Glomerular visceral epithelial cell (primary cell): ENCODE measurements at regions not wholly inside any gene's neighbourhood (a gene's known extent, or its start where the extent isn't known, plus 50 kb on each side); places are given as distances from the start of the nearest gene placed in this dataset.
"Not testable (repeated sequence)": the region's sequence is repeated elsewhere in the genome, so short reads cannot be mapped to it uniquely, and the experiment has no call there.

Experiments used
- DNase-seq: peaks from one replicate; pipeline ENCODE4 v3.0.0-alpha.2; 2016; ENCODE audit errors: extremely low spot score

GRCh38 chr16:9141813-9142212, 50.4 kb downstream of the HAPSTR1 start:
- no peak for DNase-seq

GRCh38 chr16:9144106-9144505, 52.7 kb downstream of the HAPSTR1 start:
- DNase-seq: no peak

- no peak for DNase-seq
Observed at GRCh38 chr16:9148374-9149015, 57.1 kb downstream of the HAPSTR1 start.

- DNase-seq: no peak
Observed at GRCh38 chr16:9151074-9151473, 59.6 kb downstream of the HAPSTR1 start.

GRCh38 chr16:9151597-9151996, 60.2 kb downstream of the HAPSTR1 start:
- DNase-seq: no peak

- DNase-seq: no peak
Observed at GRCh38 chr16:9152649-9153501, 61.4 kb downstream of the HAPSTR1 start.

- no peak for DNase-seq
Observed at GRCh38 chr16:9153502-9153864, 62.0 kb downstream of the HAPSTR1 start.

GRCh38 chr16:9154567-9155410, 63.3 kb downstream of the HAPSTR1 start:
- DNase-seq: no peak

GRCh38 chr16:9155871-9156270, 64.4 kb downstream of the HAPSTR1 start:
- no peak for DNase-seq

- peak; percentile 46 for DNase-seq
Observed at GRCh38 chr16:9159839-9160550, 68.6 kb downstream of the HAPSTR1 start.

- DNase-seq: no peak
Observed at GRCh38 chr16:9160551-9160911, 69.1 kb downstream of the HAPSTR1 start.

GRCh38 chr16:9165681-9166080, 74.2 kb downstream of the HAPSTR1 start:
- DNase-seq: no peak

- not testable (repeated sequence) for DNase-seq
Observed at GRCh38 chr16:9166326-9166993, 75.0 kb downstream of the HAPSTR1 start.

- DNase-seq: no peak
Observed at GRCh38 chr16:9169094-9169493, 77.7 kb downstream of the HAPSTR1 start.

- no peak for DNase-seq
Observed at GRCh38 chr16:9170470-9170869, 79.0 kb downstream of the HAPSTR1 start.

- no peak for DNase-seq
Observed at GRCh38 chr16:9176547-9177418, 85.3 kb downstream of the HAPSTR1 start.

GRCh38 chr16:9177861-9178260, 86.4 kb downstream of the HAPSTR1 start:
- no peak for DNase-seq

GRCh38 chr16:9183682-9184353, 92.4 kb downstream of the HAPSTR1 start:
- no peak for DNase-seq

- no peak for DNase-seq
Observed at GRCh38 chr16:9184354-9184690, 92.9 kb downstream of the HAPSTR1 start.

- no peak for DNase-seq
Observed at GRCh38 chr16:9185381-9185780, 93.9 kb downstream of the HAPSTR1 start.
